Neural crest cell (in vitro differentiated cells): ENCODE measurements at regions not wholly inside any gene's neighbourhood (a gene's known extent, or its start where the extent isn't known, plus 50 kb on each side); places are given as distances from the start of the nearest gene placed in this dataset.
"Not testable (repeated sequence)": the region's sequence is repeated elsewhere in the genome, so short reads cannot be mapped to it uniquely, and the experiment has no call there.

Experiments
- DNase-seq: peaks from one replicate; pipeline ENCODE4 v3.0.0; 2021; ENCODE audit warnings: low read depth, mixed read lengths, low spot score
- H3K27ac Mint-ChIP-seq: one replicate; pipeline ENCODE4 v1.8.0; 2021; ENCODE audit warnings: mild to moderate bottlenecking, mixed read lengths; ENCODE audit not compliant: unreplicated experiment
- H3K27me3 Mint-ChIP-seq: 2 replicates; pipeline ENCODE4 v1.8.0; 2021; ENCODE audit warnings: low read depth, mild to moderate bottlenecking, mixed read lengths
- H3K36me3 Mint-ChIP-seq: 2 replicates; pipeline ENCODE4 v1.8.0; 2021; ENCODE audit warnings: low read depth, mild to moderate bottlenecking, mixed read lengths
- H3K4me1 Mint-ChIP-seq: 2 replicates; pipeline ENCODE4 v1.8.0; 2021; ENCODE audit warnings: mixed read lengths
- H3K4me3 Mint-ChIP-seq: one replicate; pipeline ENCODE4 v1.8.0; 2021; ENCODE audit warnings: mild to moderate bottlenecking, mixed read lengths
- H3K9me3 Mint-ChIP-seq: 2 replicates; pipeline ENCODE4 v1.8.0; 2021; ENCODE audit warnings: mixed read lengths
- CTCF ChIP-seq: fragments of 200-600 bp; sonication (generic); conservative IDR thresholded peaks from 2 replicates; pipeline ENCODE4 v1.5.0; 2021; ENCODE audit warnings: antibody characterized with exemption, mild to moderate bottlenecking

DNA sequence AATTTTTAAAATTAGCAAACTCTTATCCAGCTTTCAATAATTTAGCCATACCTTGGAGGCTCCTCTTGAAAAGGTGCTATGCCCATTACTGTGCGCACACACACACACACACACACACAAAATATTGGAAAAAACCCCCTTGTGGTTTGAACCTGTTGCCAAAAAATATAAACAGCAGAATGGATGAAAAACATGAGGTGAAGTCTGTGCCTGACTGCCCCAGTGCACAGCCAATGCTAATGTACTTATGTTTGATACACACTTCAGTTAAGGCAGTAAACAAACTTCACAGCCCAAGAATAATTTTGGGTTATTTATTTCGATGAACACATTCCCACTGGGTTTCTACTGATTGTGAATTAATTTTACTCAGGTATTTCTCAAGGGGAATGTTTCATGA is 113.2 kb upstream of the SEM1 start:
- no peak for TF ChIP-seq CTCF
- Mint-ChIP-seq H3K4me1 (no peaks in the 10 kb centered on the region), H3K9me3 (no peaks in the 10 kb centered on the region), H3K27me3 (peaks cover 17% of the 10 kb centered on the region), H3K4me3 (no peak overlapping the region), H3K27ac (no peak overlapping the region), H3K36me3 (no peaks in the 10 kb centered on the region)
- no peak for DNase-seq

DNA sequence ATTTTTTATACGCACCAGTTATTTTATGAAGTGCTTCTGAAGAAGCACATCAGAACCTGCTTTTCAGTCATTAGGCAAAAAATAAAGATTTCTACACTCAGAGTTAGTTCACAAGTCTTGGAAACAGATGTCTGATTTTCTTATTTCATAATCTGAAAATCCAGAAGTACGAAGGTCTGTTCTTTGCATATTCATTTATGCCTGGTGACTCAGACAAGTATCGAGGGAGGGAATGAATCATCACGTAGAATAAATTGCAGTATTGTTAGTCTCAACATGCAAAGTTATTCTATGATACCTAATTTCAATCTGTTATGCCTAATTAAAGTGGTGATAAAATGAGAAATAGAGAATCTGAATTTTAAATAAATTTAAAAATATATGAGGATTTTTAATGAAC is 113.6 kb upstream of the SEM1 start:
- Mint-ChIP-seq H3K36me3 (no peaks in the 10 kb centered on the region), H3K27me3 (peaks cover 14% of the 10 kb centered on the region), H3K4me3 (no peak overlapping the region), H3K9me3 (no peaks in the 10 kb centered on the region), H3K27ac (no peak overlapping the region), H3K4me1 (no peaks in the 10 kb centered on the region)
- DNase-seq, result no peak
- TF ChIP-seq CTCF, result no peak

DNA sequence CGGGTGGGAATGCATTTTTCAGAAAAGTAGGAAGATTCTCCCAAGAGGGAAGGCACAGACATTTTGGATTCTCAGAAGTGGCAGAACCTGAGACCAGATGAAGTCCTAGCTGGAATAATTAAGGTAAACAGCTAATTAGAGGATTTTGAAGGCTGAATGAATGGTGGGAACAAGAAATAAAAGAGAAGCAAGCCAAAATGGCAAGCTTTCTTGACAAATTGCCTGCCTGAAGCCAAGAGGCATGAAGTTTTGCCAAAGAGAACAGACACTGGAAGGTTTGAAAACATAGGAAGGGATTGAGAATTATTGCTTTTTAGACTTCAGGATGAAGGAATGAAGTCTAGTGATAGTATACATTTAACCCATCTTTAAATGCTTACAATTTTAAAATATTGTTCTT is 115.0 kb upstream of the SEM1 start:
- DNase-seq, result no peak
- no peak for TF ChIP-seq CTCF
- Mint-ChIP-seq H3K27ac (no peak overlapping the region), H3K27me3 (peaks cover 10% of the 10 kb centered on the region), H3K4me1 (no peaks in the 10 kb centered on the region), H3K4me3 (no peak overlapping the region), H3K9me3 (peaks cover 1% of the 10 kb centered on the region), H3K36me3 (no peaks in the 10 kb centered on the region)

- Mint-ChIP-seq H3K27ac (no peak overlapping the region), H3K4me3 (no peak overlapping the region), H3K27me3 (peaks cover 9% of the 10 kb centered on the region), H3K9me3 (peaks cover 4% of the 10 kb centered on the region), H3K36me3 (no peaks in the 10 kb centered on the region), H3K4me1 (no peaks in the 10 kb centered on the region)
- no peak for DNase-seq
- TF ChIP-seq CTCF, result no peak
Observed at GRCh38 chr7:96825285-96825684, 115.6 kb upstream of the SEM1 start.

DNA sequence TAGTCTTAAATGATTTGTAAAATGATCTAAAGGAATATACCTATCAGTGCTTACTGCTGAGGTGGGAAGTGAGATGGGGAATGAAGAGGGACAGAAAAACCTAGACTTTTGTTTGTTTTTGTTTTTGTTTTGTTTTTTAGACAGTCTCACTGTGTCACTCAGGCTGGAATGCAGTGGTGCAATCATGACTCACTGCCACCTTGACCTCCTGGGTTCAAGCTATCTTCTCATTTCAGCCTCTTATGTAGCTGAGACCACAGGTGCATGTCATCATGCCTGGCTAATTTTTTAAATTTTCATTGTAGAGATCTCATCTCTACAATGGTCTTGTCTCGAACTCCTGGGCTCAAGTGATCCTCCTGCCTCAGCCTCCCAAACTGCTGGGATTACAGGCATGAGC is 116.4 kb upstream of the SEM1 start:
- H3K9me3 Mint-ChIP-seq, result peaks cover 4% of the 10 kb centered on the region
- TF ChIP-seq CTCF, result no peak
- no peaks in the 10 kb centered on the region for H3K4me1 Mint-ChIP-seq
- no peaks in the 10 kb centered on the region for H3K36me3 Mint-ChIP-seq
- peaks cover 7% of the 10 kb centered on the region for H3K27me3 Mint-ChIP-seq
- H3K27ac Mint-ChIP-seq, result no peak overlapping the region
- DNase-seq, result no peak
- H3K4me3 Mint-ChIP-seq, result no peak overlapping the region

DNA sequence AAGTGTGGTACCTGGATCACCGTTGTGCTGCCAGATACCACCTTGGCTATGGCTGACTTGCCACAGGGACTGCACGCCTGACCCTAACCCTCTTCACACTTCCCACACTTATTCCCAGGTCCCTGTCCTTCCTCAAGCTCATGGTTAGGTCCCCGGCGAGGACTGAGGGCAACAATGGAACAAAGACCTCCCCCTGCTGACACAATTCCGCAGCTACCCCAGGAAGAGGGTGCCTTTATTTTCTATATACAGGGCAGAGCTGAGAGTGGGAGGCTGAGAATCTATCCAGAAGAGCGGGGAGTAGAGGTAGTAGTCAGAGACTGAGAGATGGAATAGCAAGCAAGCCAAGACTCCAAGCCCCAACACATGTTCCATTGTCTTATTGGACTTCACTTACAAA is 118.1 kb upstream of the SEM1 start:
- no peak for DNase-seq
- Mint-ChIP-seq H3K36me3 (no peaks in the 10 kb centered on the region), H3K27ac (no peak overlapping the region), H3K27me3 (peaks cover 7% of the 10 kb centered on the region), H3K4me1 (no peaks in the 10 kb centered on the region), H3K9me3 (peaks cover 4% of the 10 kb centered on the region), H3K4me3 (no peak overlapping the region)
- no peak for TF ChIP-seq CTCF

DNA sequence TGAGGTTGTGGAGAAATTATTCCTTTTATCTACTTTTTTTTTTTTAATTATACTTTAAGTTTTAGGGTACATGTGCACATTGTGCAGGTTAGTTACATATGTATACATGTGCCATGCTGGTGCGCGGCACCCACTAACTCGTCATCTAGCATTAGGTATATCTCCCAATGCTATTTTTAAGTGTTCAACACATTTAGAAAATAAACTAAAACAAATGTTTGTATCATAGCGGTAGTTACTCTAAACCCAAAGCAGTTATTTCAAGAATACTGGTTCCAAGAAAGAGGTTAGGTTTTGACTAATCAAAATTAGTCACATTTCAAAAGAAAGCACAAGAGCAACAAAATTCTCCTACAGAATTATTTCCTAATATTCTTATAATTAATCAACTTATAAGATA is 119.5 kb upstream of the SEM1 start:
- not testable (repeated sequence) for H3K4me3 Mint-ChIP-seq, DNase-seq, H3K9me3 Mint-ChIP-seq, H3K27me3 Mint-ChIP-seq, H3K36me3 Mint-ChIP-seq, H3K27ac Mint-ChIP-seq, H3K4me1 Mint-ChIP-seq
